Esophagus squamous epithelium (tissue), 5 donors: ENCODE measurements at regions not wholly inside any gene's neighbourhood (a gene's known extent, or its start where the extent isn't known, plus 50 kb on each side); places are given as distances from the start of the nearest gene placed in this dataset.

Experiments
- DNase-seq: peaks from one replicate; lab custom pipeline; 2025; lab: John Stamatoyannopoulos, UW
- H3K27ac ChIP-seq, 4 donors: fragments of 200-600 bp; sonication (generic); one replicate each; pipeline ENCODE4 v1.5.1; 2016 to 2019; ENCODE audit warnings: mild to moderate bottlenecking in 1 of 4
- H3K27me3 ChIP-seq, 4 donors: fragments of 200-600 bp; sonication (generic); 1 replicate in 3 of 4; 2 replicates in 1 of 4; pipeline versions ENCODE4 v1.5.1 to v1.6.0; 2017 to 2021; ENCODE audit warnings: antibody characterized with exemption in 1 of 4
- H3K36me3 ChIP-seq, 3 donors: fragments of 200-600 bp; sonication (generic); one replicate each; pipeline ENCODE4 v1.5.1; 2016 to 2019
- H3K4me1 ChIP-seq, 3 donors: fragments of 200-600 bp; sonication (generic); one replicate each; pipeline ENCODE4 v1.5.1; 2017 to 2019
- H3K4me3 ChIP-seq, 4 donors: fragments of 200-600 bp; sonication (generic); 1 replicate in 3 of 4; 2 replicates in 1 of 4; pipeline ENCODE4 v1.5.1; 2016 to 2019; ENCODE audit warnings: mild to moderate bottlenecking in 2 of 4, moderate library complexity in 1 of 4
- H3K9me3 ChIP-seq, 3 donors: fragments of 200-600 bp; sonication (generic); one replicate each; pipeline ENCODE4 v1.5.1; 2016 to 2019
- POLR2A ChIP-seq, 4 donors: fragments of 450-650 bp; IDR thresholded peaks; one replicate each; pipeline ENCODE4 v1.6.1; 2017; ENCODE audit warnings: antibody characterized with exemption in 4 of 4, mild to moderate bottlenecking in 4 of 4, moderate library complexity in 3 of 4
- WGBS, 2 donors: methylation state at CpG; one replicate each; pipeline ENCODE4 v1.1.5; 2018; 5-methylcytosine and 5-hydroxymethylcytosine counted together
- intact Hi-C: fragments of 100-400 bp; cut with DNase I; formaldehyde crosslinking; loops from one replicate; pipeline ENCODE4 v1.15.0; 2022
- TF ChIP-seq, protein P1 (sequence below), 6 experiments: fragments of 450-650 bp in 4 of 6; fragments of 200-600 bp in 2 of 6; sonication (generic) in 2 of 6; IDR thresholded peaks; one replicate each; pipeline ENCODE4 v1.5.1; 2016 to 2019; ENCODE audit warnings: antibody characterized with exemption in 6 of 6, mild to moderate bottlenecking in 4 of 6, moderate library complexity in 4 of 6
- donor health status: DM: yes; HTN: yes; CAD: no.

DNA sequence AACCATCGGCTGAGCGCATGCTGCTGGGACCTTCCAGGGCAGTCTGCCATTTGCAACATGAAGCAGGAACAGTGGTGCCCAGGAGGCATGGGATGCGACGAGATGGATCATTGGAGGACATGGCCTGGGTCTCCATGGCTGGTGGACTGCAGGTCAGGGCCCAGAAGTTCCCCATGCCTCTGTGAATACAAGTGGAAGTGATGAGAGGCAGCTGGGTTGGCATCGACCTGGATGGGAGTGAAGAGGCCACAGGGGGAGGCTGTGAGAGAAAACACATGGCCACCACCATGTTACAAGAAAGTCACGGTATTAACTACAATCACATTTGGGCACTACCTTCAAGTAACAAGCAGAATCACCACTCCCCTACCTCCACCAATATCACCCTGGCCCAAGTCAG is 262.0 kb downstream of the FOXO1 start:
- intact Hi-C loops, result no loop called here
- peaks cover 6 to 27% (median 24%) of the 10 kb centered on the region in 3 donors for H3K4me1 ChIP-seq

DNA sequence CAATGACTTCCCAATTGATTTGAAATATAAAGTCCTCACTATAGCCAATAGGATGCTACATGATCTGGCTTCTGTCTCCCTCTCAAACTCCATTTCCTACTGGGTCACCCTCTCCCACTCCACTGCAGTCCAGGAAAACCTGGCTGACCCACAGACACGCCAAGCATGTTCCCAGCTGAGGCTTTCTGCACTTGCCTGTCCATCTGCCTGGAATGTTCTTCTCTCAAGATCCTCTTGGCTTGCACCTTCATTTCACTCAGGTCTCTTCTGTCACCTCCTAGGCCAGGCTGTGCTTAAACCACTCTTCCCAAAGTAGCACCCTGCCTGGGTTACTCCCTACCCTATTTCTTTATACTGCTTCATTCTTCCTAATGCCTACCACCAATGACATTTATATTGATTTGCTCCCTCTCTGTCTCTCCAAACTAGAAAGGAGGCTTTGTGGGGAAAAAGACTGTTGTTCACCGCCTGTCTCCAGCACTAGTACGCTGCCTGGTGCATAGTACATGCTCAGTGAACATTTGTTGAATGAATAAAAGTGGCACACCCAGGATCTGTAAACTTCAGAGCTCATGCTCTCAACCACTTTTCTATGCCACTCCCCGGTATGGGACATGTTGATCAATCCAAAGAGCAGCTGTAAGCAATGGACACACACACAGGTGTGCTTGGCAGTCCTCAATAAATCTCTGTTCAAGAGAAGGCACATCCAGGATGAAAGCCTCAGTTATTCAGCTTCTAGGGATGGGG is 261.3 kb downstream of the FOXO1 start:
- H3K4me3 ChIP-seq, result no peak overlapping the region
- H3K27ac ChIP-seq, result peak overlapping the region in 2 of 4 donors; percentile 39 to 74
- 89 to 90% methylated on average over 3 to 4 of the region's 4 CpGs for WGBS, 2 donors
- H3K27me3 ChIP-seq, result peaks cover 0 to 13% (median 0%) of the 10 kb centered on the region in 4 donors
- no peak for TF ChIP-seq POLR2A (IDR thresholded peaks at IDR 0.05)
- TF ChIP-seq, protein P1, sequence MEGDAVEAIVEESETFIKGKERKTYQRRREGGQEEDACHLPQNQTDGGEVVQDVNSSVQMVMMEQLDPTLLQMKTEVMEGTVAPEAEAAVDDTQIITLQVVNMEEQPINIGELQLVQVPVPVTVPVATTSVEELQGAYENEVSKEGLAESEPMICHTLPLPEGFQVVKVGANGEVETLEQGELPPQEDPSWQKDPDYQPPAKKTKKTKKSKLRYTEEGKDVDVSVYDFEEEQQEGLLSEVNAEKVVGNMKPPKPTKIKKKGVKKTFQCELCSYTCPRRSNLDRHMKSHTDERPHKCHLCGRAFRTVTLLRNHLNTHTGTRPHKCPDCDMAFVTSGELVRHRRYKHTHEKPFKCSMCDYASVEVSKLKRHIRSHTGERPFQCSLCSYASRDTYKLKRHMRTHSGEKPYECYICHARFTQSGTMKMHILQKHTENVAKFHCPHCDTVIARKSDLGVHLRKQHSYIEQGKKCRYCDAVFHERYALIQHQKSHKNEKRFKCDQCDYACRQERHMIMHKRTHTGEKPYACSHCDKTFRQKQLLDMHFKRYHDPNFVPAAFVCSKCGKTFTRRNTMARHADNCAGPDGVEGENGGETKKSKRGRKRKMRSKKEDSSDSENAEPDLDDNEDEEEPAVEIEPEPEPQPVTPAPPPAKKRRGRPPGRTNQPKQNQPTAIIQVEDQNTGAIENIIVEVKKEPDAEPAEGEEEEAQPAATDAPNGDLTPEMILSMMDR (IDR thresholded peaks at IDR 0.05), result no peak
- no peak for DNase-seq
- intact Hi-C loops, result no loop called here
- peaks cover 6 to 27% (median 24%) of the 10 kb centered on the region in 3 donors for H3K4me1 ChIP-seq
- no peaks in the 10 kb centered on the region for H3K36me3 ChIP-seq
- H3K9me3 ChIP-seq, result peaks cover 0 to under 1% (median 0%) of the 10 kb centered on the region in 3 donors

More for the DNA sequence above, 262.0 kb downstream of the FOXO1 start:
- no peak for DNase-seq
- Histone ChIP-seq H3K4me3 (no peak overlapping the region), H3K27ac (peak overlapping the region in 2 of 4 donors; percentile 71 to 74), H3K36me3 (no peaks in the 10 kb centered on the region), H3K27me3 (peaks cover 0 to 13% (median 0%) of the 10 kb centered on the region in 4 donors), H3K9me3 (no peaks in the 10 kb centered on the region)
- TF ChIP-seq, protein P1 (IDR thresholded peaks at IDR 0.05), result no peak
- TF ChIP-seq POLR2A (IDR thresholded peaks at IDR 0.05), result no peak
- 93 to 94% methylated on average over 6 of the region's 6 CpGs for WGBS, 2 donors

DNA sequence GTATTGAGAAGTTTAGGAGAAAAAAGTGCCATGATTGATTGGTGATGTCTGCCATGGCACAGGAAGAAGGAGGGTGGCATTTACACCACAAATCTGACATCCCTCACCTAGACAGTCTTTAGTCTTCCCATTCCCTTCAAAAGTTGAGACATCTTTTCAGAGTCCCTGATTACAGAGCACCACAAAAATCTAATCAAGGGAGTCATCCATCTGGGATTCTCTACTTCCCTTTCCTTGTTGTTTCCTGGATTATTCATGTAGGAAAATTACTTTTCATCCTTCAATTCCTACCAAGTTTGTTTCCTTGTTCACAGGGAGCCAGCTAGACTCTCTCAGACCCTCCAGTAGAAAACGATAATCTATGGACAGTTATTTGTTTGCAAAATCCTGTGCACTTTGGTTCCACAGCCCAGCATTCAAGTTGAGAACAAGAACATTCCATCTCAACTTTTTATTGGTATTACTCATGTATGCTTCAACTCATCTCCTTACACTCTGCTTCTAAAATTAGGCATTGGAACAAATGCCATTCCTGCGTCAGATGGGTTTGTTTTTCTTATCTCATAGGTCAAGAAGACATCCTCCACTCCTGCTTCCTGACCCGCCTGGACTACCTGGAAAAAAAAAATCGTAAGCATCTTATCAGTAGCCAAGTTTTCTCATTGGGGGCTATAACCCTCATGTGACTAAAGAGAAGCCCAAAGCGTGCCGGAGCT is 259.9 kb downstream of the FOXO1 start:
- peaks cover 6 to 23% (median 23%) of the 10 kb centered on the region in 3 donors for H3K4me1 ChIP-seq
- no peak for DNase-seq

DNA sequence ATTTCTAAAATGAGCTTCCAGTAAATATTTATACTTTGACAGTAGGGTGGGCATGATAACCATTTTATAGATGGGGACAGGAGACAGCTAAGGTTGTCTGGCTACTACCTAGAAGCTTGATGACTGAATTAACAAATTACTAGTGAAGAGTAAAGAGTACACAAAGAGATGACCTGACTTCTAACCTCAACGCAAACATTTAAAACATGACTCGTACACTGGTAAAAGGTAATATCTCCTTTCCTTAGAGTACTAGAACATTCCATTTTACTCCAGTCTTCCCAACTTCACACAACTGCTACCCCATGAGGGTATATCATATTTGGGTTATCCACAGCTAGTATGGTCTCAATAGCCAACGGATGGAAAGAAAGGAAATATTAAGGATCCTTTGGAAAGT is 258.9 kb downstream of the FOXO1 start:
- DNase-seq, result no peak
- 84 to 89% methylated on average over 3 of the region's 3 CpGs for WGBS, 2 donors

More for the DNA sequence above, 259.9 kb downstream of the FOXO1 start:
- intact Hi-C loops, result no loop called here
- H3K9me3 ChIP-seq, result peaks cover 0 to 10% (median 0%) of the 10 kb centered on the region in 3 donors
- no peak overlapping the region for H3K4me3 ChIP-seq
- WGBS, 2 donors, result 65 to 74% methylated on average over 6 of the region's 6 CpGs
- no peaks in the 10 kb centered on the region for H3K36me3 ChIP-seq
- H3K27me3 ChIP-seq, result peaks cover 0 to 13% (median 0%) of the 10 kb centered on the region in 4 donors
- H3K27ac ChIP-seq, result peak overlapping the region; percentile 18 to 71 (median 59)
- TF ChIP-seq, protein P1 (IDR thresholded peaks at IDR 0.05), result no peak
- TF ChIP-seq POLR2A (IDR thresholded peaks at IDR 0.05), result no peak

More for the DNA sequence above, 258.9 kb downstream of the FOXO1 start:
- H3K9me3 ChIP-seq, result peaks cover 0 to 10% (median 0%) of the 10 kb centered on the region in 3 donors
- no peak for TF ChIP-seq POLR2A (IDR thresholded peaks at IDR 0.05)
- TF ChIP-seq, protein P1 (IDR thresholded peaks at IDR 0.05), result no peak
- H3K4me3 ChIP-seq, result no peak overlapping the region
- peaks cover 0 to 13% (median 0%) of the 10 kb centered on the region in 4 donors for H3K27me3 ChIP-seq
- H3K4me1 ChIP-seq, result peaks cover 0 to 13% (median 12%) of the 10 kb centered on the region in 3 donors
- H3K27ac ChIP-seq, result peak overlapping the region in 1 of 4 donors; percentile 59
- intact Hi-C loops, result no loop called here
- H3K36me3 ChIP-seq, result no peaks in the 10 kb centered on the region
